T-helper 2 cell treated with Interferon-gamma antibody and Interleukin-4, amounts not matched to agents 5 μg/mL and 100 μg/mL, for 36 hours (primary cell): ENCODE measurements at regions not wholly inside any gene's neighbourhood (a gene's known extent, or its start where the extent isn't known, plus 50 kb on each side); places are given as distances from the start of the nearest gene placed in this dataset.

Source experiments
- DNase-seq: peaks from one replicate; pipeline ENCODE4 v3.0.0; 2021; ENCODE audit warnings: low spot score
- H3K27ac Mint-ChIP-seq: one replicate; pipeline ENCODE4 v1.8.0; 2021; ENCODE audit warnings: mild to moderate bottlenecking, mixed read lengths
- H3K27me3 Mint-ChIP-seq: one replicate; pipeline ENCODE4 v1.8.0; 2021; ENCODE audit warnings: low read depth, mixed read lengths
- H3K36me3 Mint-ChIP-seq: one replicate; pipeline ENCODE4 v1.8.0; 2021; ENCODE audit warnings: low read depth, mixed read lengths
- H3K4me1 Mint-ChIP-seq: one replicate; pipeline ENCODE4 v1.8.0; 2021; ENCODE audit warnings: low read depth, mixed read lengths
- H3K4me3 Mint-ChIP-seq: one replicate; pipeline ENCODE4 v1.8.0; 2022; ENCODE audit warnings: mild to moderate bottlenecking, moderate library complexity, mixed read lengths
- H3K9me3 Mint-ChIP-seq: one replicate; pipeline ENCODE4 v1.8.0; 2021; ENCODE audit warnings: mixed read lengths

DNA sequence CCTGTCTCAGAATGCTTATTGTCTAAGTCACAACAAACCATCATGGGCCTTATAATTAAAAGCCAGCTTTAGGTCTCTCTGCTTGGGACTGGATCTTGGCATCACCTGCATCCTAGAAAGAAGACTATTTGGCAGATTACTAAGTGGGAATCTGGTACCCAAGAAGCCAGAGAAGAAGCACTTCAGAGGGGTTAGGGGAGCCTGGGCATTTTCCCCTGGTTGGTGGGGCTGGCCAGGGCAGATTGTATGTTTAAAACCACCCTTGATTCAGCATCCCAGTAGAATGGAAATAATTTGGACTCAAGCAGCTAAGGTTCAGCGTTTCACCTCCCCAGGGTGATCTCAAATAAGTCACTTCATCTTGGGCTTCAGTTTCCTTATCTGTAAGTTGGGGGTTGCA lies 193.7 kb downstream of the MIAT start:
- DNase-seq: no peak
- peaks cover 4% of the 10 kb centered on the region for H3K4me1 Mint-ChIP-seq
- H3K9me3 Mint-ChIP-seq: no peaks in the 10 kb centered on the region
- H3K4me3 Mint-ChIP-seq: no peak overlapping the region
- no peak overlapping the region for H3K27ac Mint-ChIP-seq
- H3K36me3 Mint-ChIP-seq: no peaks in the 10 kb centered on the region
- no peaks in the 10 kb centered on the region for H3K27me3 Mint-ChIP-seq

DNA sequence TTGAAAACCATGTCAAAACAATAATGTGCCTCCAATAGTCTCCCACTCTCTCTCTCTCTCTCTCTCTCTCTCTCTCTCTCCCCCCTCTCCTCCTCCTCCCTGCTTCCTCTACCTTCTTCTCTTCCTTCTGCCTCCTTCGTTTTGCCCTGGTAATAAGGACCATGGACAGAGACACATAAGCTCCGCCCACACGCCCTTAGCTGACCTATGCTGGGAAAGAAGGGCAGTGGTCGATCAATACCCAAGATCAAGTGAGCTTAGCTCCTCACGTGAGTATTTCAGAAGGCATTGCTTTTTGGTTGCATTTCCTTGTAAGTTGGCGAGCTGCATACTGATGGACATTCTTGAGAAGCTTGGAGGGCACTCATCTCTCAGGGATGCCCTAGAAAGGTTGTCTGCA lies 194.8 kb downstream of the MIAT start:
- no peaks in the 10 kb centered on the region for H3K4me1 Mint-ChIP-seq
- no peak overlapping the region for H3K27ac Mint-ChIP-seq
- H3K27me3 Mint-ChIP-seq: no peaks in the 10 kb centered on the region
- H3K36me3 Mint-ChIP-seq: no peaks in the 10 kb centered on the region
- no peaks in the 10 kb centered on the region for H3K9me3 Mint-ChIP-seq
- H3K4me3 Mint-ChIP-seq: no peak overlapping the region
- DNase-seq: no peak

DNA sequence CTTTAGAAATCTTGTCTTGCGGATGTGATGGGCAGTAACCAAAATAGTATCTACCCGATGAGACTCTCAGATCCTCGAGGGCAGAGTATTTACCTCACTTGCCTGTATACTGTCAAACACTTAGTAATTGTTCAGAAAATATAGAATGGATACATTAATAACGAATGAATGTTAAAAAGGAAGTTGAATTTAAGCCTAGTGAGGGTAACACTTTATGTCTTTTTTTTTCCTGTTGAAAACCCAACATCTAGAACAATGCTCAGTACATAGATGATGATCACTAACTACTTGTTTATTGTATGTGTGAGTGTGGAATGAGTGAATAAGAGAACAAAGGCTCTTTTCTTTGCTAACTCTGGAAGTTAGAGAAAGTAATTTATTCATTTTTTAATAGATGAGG lies 195.7 kb downstream of the MIAT start:
- Mint-ChIP-seq H3K9me3 (no peaks in the 10 kb centered on the region), H3K4me1 (no peaks in the 10 kb centered on the region), H3K4me3 (no peak overlapping the region), H3K27me3 (no peaks in the 10 kb centered on the region), H3K36me3 (no peaks in the 10 kb centered on the region), H3K27ac (no peak overlapping the region)
- no peak for DNase-seq

- no peak overlapping the region for H3K27ac Mint-ChIP-seq
- H3K36me3 Mint-ChIP-seq: no peaks in the 10 kb centered on the region
- H3K4me1 Mint-ChIP-seq: no peaks in the 10 kb centered on the region
These were observed 196.1 kb downstream of the MIAT start for GRCh38 chr22:26853495-26853894.

GRCh38 chr22:26857169-26857568 lies 199.8 kb downstream of the MIAT start:
- Mint-ChIP-seq H3K27ac (no peak overlapping the region), H3K4me1 (no peaks in the 10 kb centered on the region), H3K4me3 (no peak overlapping the region), H3K36me3 (no peaks in the 10 kb centered on the region), H3K9me3 (no peaks in the 10 kb centered on the region), H3K27me3 (no peaks in the 10 kb centered on the region)
- DNase-seq: no peak

More at GRCh38 chr22:26853495-26853894, 196.1 kb downstream of the MIAT start:
- no peaks in the 10 kb centered on the region for H3K9me3 Mint-ChIP-seq
- H3K4me3 Mint-ChIP-seq: no peak overlapping the region
- H3K27me3 Mint-ChIP-seq: no peaks in the 10 kb centered on the region
- no peak for DNase-seq

DNA sequence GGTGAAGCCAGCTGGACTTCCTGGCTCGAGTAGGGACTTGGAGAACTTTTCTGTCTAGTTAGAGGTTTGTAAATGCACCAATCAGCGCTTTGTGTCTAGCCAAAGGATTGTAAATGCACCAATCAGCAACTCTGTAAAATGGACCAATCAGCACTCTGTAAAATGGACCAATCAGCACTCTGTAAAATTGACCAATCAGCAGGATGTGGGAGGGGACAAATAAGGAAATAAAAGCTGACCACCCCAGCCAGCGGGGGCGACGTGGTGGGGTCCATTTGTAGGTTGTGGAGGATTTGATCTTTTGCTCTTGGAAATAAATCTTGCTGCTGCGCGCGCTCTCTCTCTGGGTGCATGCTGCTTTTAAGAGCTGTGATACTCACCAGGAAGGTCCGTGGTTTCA lies 202.9 kb downstream of the MIAT start:
- Mint-ChIP-seq H3K9me3 (no peaks in the 10 kb centered on the region), H3K36me3 (no peaks in the 10 kb centered on the region), H3K27me3 (no peaks in the 10 kb centered on the region), H3K27ac (no peak overlapping the region), H3K4me3 (no peak overlapping the region), H3K4me1 (no peaks in the 10 kb centered on the region)
- DNase-seq: no peak

- H3K27me3 Mint-ChIP-seq: no peaks in the 10 kb centered on the region
- DNase-seq: no peak
- H3K4me1 Mint-ChIP-seq: no peaks in the 10 kb centered on the region
- H3K36me3 Mint-ChIP-seq: no peaks in the 10 kb centered on the region
- H3K4me3 Mint-ChIP-seq: no peak overlapping the region
- no peak overlapping the region for H3K27ac Mint-ChIP-seq
- no peaks in the 10 kb centered on the region for H3K9me3 Mint-ChIP-seq
These were observed 207.6 kb downstream of the MIAT start for GRCh38 chr22:26865021-26865420.

- Mint-ChIP-seq H3K9me3 (no peaks in the 10 kb centered on the region), H3K27ac (no peak overlapping the region), H3K4me1 (no peaks in the 10 kb centered on the region), H3K36me3 (no peaks in the 10 kb centered on the region), H3K4me3 (no peak overlapping the region), H3K27me3 (no peaks in the 10 kb centered on the region)
- no peak for DNase-seq
These were observed 226.0 kb downstream of the MIAT start for GRCh38 chr22:26883393-26883792.

- no peaks in the 10 kb centered on the region for H3K27me3 Mint-ChIP-seq
- no peak for DNase-seq
- H3K4me3 Mint-ChIP-seq: no peak overlapping the region
- no peaks in the 10 kb centered on the region for H3K9me3 Mint-ChIP-seq
- no peak overlapping the region for H3K27ac Mint-ChIP-seq
- H3K4me1 Mint-ChIP-seq: no peaks in the 10 kb centered on the region
- H3K36me3 Mint-ChIP-seq: no peaks in the 10 kb centered on the region
These were observed 227.5 kb downstream of the MIAT start for GRCh38 chr22:26884921-26885320.

- H3K9me3 Mint-ChIP-seq: no peaks in the 10 kb centered on the region
- H3K4me1 Mint-ChIP-seq: no peaks in the 10 kb centered on the region
- no peak overlapping the region for H3K27ac Mint-ChIP-seq
- no peak for DNase-seq
- no peaks in the 10 kb centered on the region for H3K27me3 Mint-ChIP-seq
- no peak overlapping the region for H3K4me3 Mint-ChIP-seq
- no peaks in the 10 kb centered on the region for H3K36me3 Mint-ChIP-seq
These were observed 228.3 kb downstream of the MIAT start for GRCh38 chr22:26885441-26886261.

DNA sequence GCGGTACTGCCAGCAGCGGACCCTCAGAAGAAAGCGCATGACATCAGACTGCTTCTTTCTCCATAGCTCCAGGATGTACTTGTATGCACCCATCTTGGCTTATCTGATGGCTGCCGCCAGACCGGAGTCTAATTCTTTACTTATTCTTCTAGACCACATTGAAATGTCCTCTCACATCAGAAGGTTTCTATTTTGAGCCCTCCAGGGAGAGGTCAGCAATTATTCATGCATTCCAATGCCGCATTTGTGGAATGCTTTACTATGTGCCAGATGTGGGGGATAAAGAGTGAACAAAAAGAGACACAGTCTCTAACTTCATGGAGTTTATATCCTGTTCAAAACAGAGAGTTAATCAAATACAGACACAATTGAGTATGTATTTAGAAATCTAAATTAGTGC lies 230.1 kb downstream of the MIAT start:
- H3K4me1 Mint-ChIP-seq: no peaks in the 10 kb centered on the region
- no peak overlapping the region for H3K27ac Mint-ChIP-seq
- no peaks in the 10 kb centered on the region for H3K36me3 Mint-ChIP-seq
- H3K27me3 Mint-ChIP-seq: no peaks in the 10 kb centered on the region
- H3K9me3 Mint-ChIP-seq: no peaks in the 10 kb centered on the region
- no peak overlapping the region for H3K4me3 Mint-ChIP-seq
- DNase-seq: no peak

DNA sequence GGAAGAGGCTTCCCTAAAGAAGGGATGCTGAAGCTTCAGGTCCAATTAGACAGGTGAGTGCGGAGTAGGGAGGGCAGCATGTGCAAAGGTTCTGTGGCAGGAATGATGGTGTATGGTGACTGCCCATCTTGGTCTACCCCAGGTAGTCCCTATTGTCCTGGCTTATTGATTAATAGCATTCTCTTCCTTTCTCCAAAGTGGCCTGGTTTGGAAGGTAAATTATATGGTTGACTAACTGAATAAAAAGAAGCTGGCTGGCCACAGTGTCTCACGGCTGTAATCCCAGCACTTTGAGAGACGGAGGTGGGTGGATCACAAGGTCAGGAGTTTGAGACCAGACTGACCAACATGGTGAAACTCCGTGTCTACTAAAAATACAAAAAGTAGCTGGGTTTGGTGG lies 230.5 kb downstream of the MIAT start:
- Mint-ChIP-seq H3K9me3 (no peaks in the 10 kb centered on the region), H3K27me3 (no peaks in the 10 kb centered on the region), H3K4me1 (no peaks in the 10 kb centered on the region), H3K4me3 (no peak overlapping the region), H3K27ac (no peak overlapping the region), H3K36me3 (no peaks in the 10 kb centered on the region)
- no peak for DNase-seq

- no peak for DNase-seq
- Mint-ChIP-seq H3K4me3 (no peak overlapping the region), H3K27ac (no peak overlapping the region), H3K36me3 (no peaks in the 10 kb centered on the region), H3K4me1 (no peaks in the 10 kb centered on the region), H3K27me3 (no peaks in the 10 kb centered on the region), H3K9me3 (no peaks in the 10 kb centered on the region)
These were observed 231.5 kb downstream of the MIAT start for GRCh38 chr22:26888887-26889286.

GRCh38 chr22:26889802-26890201 lies 232.4 kb downstream of the MIAT start:
- no peak for DNase-seq
- Mint-ChIP-seq H3K9me3 (no peaks in the 10 kb centered on the region), H3K4me3 (no peak overlapping the region), H3K36me3 (no peaks in the 10 kb centered on the region), H3K27me3 (no peaks in the 10 kb centered on the region), H3K27ac (no peak overlapping the region), H3K4me1 (peaks cover 3% of the 10 kb centered on the region)

DNA sequence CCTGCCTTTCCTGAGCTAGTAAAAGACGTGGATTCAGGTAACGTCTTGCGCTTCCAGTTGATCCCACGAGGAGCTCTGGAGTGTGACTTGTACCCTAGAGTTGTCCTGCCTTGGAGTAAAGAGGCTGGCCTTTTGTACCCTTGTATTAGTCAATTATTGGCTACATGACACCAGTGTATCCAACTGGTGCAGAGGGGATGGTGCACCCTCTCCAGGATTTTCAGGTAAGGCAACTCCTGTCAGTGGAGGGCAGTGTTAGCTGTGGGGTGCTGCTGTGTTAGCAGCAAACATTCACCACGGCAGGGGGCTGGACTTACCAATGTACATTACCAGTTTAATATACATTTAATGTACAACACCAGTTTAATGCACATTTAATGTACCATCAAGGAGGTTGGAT lies 233.5 kb downstream of the MIAT start:
- no peak for DNase-seq
- H3K4me3 Mint-ChIP-seq: no peak overlapping the region
- H3K4me1 Mint-ChIP-seq: peaks cover 3% of the 10 kb centered on the region
- H3K9me3 Mint-ChIP-seq: no peaks in the 10 kb centered on the region
- no peaks in the 10 kb centered on the region for H3K36me3 Mint-ChIP-seq
- no peaks in the 10 kb centered on the region for H3K27me3 Mint-ChIP-seq
- H3K27ac Mint-ChIP-seq: no peak overlapping the region
